Fibroblast of lung (primary cell): ENCODE measurements at regions not wholly inside any gene's neighbourhood (a gene's known extent, or its start where the extent isn't known, plus 50 kb on each side); places are given as distances from the start of the nearest gene placed in this dataset.

Source experiments
- EZH2 ChIP-seq: IDR thresholded peaks from 2 replicates; pipeline ENCODE4 v1.5.1; 2012; ENCODE audit warnings: low read length, control low read depth, mild to moderate bottlenecking; ENCODE audit errors: missing control alignments
- TF ChIP-seq, protein P1 (sequence below), 2 donors: IDR thresholded peaks in 1 of 2; conservative IDR thresholded peaks in 1 of 2; 1 replicate in 1 of 2; 2 replicates in 1 of 2; pipeline ENCODE4 v1.5.1; 2011 to 2012; ENCODE audit warnings: low read length in 2 of 2, control low read depth in 1 of 2, inconsistent platforms in 1 of 2, low read depth in 1 of 2, mild to moderate bottlenecking in 1 of 2

DNA sequence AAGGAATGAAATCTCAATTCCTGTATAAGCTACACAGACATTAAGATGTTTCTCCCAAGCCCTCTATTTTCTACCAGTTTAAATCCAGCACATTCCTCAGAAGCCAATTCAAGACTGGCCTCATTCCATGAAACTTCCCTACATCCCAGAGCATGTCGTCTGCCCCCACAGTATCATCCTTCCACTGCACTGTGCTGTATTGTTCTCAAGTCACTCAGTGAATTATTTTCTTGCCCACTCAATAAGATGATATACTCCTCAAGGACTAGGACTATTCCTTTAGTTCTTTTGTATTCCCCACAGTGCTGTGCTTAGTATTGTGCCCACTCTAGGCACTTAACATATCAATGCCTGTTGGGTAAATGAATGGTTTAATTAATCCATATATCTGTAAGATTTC lies 203.1 kb upstream of the BLID start:
- TF ChIP-seq EZH2: no peak
- TF ChIP-seq, protein P1, sequence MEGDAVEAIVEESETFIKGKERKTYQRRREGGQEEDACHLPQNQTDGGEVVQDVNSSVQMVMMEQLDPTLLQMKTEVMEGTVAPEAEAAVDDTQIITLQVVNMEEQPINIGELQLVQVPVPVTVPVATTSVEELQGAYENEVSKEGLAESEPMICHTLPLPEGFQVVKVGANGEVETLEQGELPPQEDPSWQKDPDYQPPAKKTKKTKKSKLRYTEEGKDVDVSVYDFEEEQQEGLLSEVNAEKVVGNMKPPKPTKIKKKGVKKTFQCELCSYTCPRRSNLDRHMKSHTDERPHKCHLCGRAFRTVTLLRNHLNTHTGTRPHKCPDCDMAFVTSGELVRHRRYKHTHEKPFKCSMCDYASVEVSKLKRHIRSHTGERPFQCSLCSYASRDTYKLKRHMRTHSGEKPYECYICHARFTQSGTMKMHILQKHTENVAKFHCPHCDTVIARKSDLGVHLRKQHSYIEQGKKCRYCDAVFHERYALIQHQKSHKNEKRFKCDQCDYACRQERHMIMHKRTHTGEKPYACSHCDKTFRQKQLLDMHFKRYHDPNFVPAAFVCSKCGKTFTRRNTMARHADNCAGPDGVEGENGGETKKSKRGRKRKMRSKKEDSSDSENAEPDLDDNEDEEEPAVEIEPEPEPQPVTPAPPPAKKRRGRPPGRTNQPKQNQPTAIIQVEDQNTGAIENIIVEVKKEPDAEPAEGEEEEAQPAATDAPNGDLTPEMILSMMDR (conservative IDR thresholded peaks at IDR 0.05 in 1 of 2, IDR thresholded peaks at IDR 0.05 in 1 of 2; ENCODE audit: low read depth in 1 of 2, low read length in 2 of 2): no peak
